H7 (cell line): ENCODE measurements at regions not wholly inside any gene's neighbourhood (a gene's known extent, or its start where the extent isn't known, plus 50 kb on each side); places are given as distances from the start of the nearest gene placed in this dataset.
"Not testable (repeated sequence)": the region's sequence is repeated elsewhere in the genome, so short reads cannot be mapped to it uniquely, and the experiment has no call there.

ENCODE experiments used
- DNase-seq: peaks from one replicate; pipeline ENCODE4 v3.0.0; 2012
- H3K27me3 ChIP-seq: 2 replicates; pipeline ENCODE4 v1.6.0; 2011; ENCODE audit warnings: mild to moderate bottlenecking, low read length; ENCODE audit not compliant: control insufficient read depth, insufficient read depth
- H3K36me3 ChIP-seq: replicated peaks from 2 replicates; pipeline ENCODE4 v1.5.1; 2011; ENCODE audit warnings: low read length; ENCODE audit not compliant: control insufficient read depth, insufficient read depth
- H3K4me3 ChIP-seq: 2 replicates; pipeline ENCODE4 v1.5.1; 2011; ENCODE audit warnings: low read depth, mild to moderate bottlenecking, control low read depth, low read length, moderate library complexity; ENCODE audit not compliant: insufficient read depth

DNA sequence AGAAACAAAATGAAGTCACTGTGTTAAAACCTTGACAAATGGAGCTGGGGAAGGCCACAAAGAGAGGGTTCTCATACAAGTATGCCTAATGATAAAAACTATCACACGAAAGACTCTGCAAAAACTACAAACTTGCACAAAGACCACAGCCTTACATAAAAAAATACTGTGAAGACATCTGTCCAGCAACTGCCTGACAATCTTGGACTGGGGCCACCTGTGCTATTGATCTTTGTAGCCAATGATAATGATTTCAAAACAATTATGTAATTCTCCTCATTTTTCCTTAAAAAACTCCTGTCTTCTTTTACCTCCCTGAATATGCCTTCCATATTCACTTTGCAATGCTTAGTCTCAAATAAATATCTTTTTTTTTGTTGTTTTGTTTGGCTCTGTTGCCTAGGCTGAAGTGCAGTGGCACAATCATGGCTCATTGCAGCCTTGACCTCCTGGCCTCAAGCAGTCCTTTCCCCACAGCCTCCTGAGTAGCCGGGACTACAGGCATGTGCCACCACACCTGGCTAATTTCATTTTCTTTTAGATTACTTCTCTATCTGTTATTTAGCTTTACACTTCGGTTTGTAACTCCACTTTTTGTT is 79.4 kb upstream of the RHOU start:
- peaks cover 7% of the 10 kb centered on the region for H3K27me3 ChIP-seq
- no peak for DNase-seq

DNA sequence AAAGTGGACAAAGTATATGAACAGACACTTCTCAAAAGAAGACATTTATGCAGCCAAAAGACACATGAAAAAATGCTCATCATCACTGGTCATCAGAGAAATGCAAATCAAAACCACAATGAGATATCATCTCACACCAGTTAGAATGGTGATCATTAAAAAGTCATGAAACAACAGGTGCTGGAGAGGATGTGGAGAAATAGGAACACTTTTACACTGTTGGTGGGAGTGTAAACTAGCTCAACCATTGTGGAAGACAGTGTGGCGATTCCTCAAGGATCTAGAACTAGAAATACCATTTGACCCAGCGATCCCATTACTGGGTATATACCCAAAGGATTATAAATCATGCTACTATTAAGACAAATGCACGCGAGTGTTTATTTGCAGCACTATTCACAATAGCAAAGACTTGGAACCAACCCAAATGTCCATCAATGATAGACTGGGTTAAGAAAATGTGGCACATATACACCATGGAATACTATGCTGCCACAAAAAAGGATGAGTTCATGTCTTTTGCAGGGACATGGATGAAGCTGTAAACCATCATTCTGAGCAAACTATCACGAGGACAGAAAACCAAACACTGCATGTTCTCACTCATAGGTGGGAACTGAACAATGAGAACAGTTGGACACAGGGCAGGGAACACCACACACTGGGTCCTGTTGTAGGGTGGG is 73.1 kb upstream of the RHOU start:
- H3K36me3 ChIP-seq, DNase-seq, H3K27me3 ChIP-seq, H3K4me3 ChIP-seq: not testable (repeated sequence)

More for the DNA sequence above, 79.4 kb upstream of the RHOU start:
- no peak overlapping the region for H3K4me3 ChIP-seq
- no peaks in the 10 kb centered on the region for H3K36me3 ChIP-seq

DNA sequence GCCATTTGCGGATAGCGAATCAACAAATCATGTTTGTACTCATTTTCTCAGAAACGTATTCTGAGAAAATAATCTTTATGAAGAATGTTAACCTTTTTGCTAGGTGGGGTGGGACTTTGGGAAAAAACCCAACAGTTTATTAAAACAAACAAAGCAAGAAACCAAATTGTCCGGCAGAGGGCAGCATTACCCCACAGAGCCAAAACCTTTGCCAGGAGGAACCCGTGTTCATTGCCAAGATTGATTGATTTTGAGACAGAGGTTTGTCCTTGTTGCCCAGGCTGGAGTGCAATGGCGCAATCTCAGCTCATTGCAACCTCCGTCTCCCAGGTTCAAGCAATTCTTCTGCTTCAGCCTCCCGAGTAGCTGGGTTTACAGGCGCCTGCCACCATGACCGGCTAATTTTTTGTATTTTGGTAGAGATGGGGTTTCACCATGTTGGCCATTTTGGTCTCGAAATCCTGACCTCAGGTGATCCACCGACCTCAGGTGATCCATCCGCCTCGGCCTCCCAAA is 70.8 kb upstream of the RHOU start:
- no peak overlapping the region for H3K4me3 ChIP-seq
- peak; percentile 78 for DNase-seq
- H3K27me3 ChIP-seq, result no peaks in the 10 kb centered on the region
- no peaks in the 10 kb centered on the region for H3K36me3 ChIP-seq

DNA sequence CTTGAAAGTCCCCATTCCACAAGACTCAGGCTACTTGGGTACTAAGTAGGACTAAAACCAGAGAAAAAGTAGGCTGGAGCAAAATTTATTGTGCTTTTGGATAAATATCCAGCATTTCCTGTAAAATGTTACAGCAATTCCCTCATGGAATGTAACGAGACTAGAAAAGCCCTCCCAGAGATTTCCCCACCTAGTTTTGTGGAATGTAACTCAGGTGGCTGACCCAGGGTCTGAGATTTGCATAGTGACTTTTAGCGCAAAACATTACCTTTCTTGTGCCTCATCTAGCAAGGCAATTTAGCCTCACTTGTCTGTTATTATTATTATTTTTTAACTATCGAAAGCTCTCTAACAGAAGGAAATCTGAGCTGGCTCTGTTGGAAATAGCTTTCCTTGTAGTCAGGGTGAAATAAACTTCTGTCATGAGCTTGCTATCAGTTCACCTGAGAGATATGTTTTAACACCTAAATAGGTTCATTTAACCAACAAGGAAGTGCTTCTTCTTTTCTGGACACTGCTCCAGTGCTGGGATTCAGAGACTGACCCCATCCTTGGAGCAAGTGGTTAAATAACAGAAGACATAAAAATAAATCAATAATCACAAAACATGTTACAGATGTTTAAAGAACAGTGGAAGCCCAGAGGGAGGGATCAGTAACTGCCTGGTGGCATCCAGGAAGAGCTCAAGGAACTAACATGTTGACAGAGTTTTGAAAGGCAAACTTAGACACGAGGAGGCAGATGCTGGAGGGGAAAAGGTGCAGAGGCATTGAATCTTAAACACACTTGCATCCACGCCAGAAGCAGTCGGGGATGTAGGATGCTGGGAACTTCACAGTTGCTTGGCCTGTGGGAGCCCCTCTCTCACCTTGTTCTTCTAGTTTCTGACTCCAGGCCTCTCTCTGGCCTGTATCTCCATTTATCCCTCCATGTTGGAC is 68.3 kb upstream of the RHOU start:
- H3K4me3 ChIP-seq, result no peak overlapping the region
- H3K27me3 ChIP-seq, result no peaks in the 10 kb centered on the region
- no peak for DNase-seq
- H3K36me3 ChIP-seq, result no peaks in the 10 kb centered on the region

DNA sequence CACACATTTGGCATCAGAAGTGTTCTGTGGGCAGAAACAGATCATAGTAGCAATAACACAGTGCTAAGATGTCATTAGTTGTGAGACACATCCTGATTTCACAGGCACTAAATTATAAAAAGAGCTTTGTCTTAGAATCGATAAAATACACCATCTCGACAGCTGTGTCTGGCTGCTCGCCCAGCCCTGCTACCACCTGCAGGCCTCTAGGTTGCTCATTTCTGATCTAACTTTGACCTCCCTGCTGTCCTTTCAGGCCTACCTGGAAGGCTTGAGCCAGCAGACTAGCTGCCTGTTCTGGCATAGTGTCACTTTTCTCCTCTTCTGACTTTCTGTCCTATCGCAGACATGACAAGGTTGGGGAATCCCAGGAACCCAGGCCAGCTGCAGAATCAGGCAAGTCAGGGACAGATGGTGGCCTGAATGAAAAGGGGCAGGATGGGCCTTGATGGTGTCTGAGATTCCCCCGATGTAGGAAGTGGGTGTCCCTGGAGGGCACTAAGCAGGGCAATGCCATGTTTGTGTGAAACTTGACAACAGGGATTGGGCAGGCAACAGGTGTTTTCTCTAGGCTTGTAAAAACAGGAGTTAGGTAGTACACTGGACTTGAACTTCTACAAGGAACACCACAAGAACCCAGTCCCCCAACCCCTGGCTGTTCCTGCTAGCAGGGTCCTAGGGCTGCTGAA is 66.6 kb upstream of the RHOU start:
- H3K4me3 ChIP-seq, result no peak overlapping the region
- no peak for DNase-seq
- H3K36me3 ChIP-seq, result no peaks in the 10 kb centered on the region
- no peaks in the 10 kb centered on the region for H3K27me3 ChIP-seq

DNA sequence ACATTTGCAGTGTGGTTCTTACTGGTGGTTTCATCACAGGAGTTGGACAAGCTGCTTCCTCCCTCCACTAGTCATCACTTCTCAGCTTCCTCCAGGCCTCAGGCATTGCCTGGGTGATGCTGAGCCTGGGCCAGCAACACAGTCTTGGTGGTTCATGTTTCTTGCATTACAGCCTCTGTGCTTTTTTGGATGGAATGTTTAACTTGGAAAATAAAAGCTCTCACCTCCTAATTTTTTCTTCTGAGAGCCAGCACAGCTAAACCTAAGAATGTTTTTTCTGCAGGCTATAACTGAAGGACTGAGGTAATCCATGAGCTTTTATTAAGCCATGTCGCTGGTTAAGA is 66.1 kb upstream of the RHOU start:
- DNase-seq, result no peak
- Histone ChIP-seq H3K36me3 (no peaks in the 10 kb centered on the region), H3K27me3 (no peaks in the 10 kb centered on the region), H3K4me3 (no peak overlapping the region)

DNA sequence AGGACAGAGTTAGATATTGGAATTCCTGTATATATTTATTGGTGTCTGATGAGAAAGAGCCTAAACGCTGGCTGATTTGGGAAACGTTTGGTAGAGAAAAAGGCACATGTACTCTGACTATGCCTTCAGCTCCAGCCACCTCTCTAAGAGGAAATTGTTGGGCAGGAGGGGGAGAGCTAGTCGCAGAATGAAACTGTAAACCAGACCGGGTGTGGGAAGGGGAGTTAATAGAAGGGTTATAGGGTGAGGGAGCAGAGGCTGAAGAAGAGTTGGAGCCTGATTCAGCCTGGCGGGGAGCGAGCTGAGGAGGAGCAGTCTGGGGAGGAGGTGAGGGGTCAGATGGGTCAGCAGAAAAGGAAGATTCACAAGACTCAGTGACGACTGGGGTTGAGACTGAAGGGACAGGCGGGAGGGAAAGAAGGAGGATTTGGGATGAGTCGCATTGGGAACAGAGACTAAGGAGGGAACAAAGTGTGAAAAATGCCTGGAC is 54.2 kb upstream of the RHOU start:
- DNase-seq, H3K4me3 ChIP-seq, H3K36me3 ChIP-seq, H3K27me3 ChIP-seq: not testable (repeated sequence)

DNA sequence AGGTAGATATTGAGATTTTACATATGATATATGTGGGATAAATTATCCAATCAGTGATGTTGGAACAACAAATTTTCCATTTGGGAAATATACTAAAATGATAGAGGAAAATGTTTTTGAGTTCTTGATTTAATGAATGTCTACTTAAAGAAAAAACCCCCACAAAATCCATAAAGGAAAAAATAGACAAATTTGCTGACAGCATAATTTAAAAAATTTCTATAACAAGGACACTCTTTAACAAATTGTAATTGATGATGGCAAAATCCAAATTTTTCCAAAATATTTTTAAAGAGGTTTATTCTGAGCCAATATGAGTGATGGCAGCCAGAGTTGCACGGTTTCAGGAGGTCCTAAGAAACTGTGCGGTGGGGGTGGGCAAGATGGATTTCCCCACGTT is 51.9 kb upstream of the RHOU start:
- H3K27me3 ChIP-seq, result no peaks in the 10 kb centered on the region; the same call in 1 of the 2 replicates

DNA sequence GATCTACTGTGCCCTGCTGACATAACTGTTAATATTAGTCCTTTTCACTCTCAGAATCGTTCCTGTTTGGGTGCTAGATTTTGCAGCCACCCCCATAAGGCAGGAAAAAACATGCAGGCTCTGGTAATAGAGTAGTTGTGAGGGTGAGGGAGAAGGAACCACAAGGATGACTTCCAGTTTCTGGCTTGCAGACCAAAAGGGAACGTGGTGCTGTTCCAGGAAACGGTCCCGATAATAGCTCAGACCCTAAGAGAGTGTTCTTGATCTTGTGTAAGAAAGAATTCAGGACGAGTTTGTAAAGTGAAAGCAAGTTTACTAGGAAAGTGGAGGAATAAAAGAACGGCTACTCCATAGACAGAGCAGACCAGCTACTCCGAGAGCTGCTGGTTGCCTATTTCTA is 50.7 kb upstream of the RHOU start:
- Histone ChIP-seq H3K36me3 (no peaks in the 10 kb centered on the region; the same call in 1 of the 2 replicates), H3K4me3 (no peak overlapping the region), H3K27me3 (peaks cover 2% of the 10 kb centered on the region; the same call in 1 of the 2 replicates)
- DNase-seq, result no peak

More for the DNA sequence above, 51.9 kb upstream of the RHOU start:
- Histone ChIP-seq H3K36me3 (no peaks in the 10 kb centered on the region; the same call in 1 of the 2 replicates), H3K4me3 (no peak overlapping the region)
- no peak for DNase-seq

DNA sequence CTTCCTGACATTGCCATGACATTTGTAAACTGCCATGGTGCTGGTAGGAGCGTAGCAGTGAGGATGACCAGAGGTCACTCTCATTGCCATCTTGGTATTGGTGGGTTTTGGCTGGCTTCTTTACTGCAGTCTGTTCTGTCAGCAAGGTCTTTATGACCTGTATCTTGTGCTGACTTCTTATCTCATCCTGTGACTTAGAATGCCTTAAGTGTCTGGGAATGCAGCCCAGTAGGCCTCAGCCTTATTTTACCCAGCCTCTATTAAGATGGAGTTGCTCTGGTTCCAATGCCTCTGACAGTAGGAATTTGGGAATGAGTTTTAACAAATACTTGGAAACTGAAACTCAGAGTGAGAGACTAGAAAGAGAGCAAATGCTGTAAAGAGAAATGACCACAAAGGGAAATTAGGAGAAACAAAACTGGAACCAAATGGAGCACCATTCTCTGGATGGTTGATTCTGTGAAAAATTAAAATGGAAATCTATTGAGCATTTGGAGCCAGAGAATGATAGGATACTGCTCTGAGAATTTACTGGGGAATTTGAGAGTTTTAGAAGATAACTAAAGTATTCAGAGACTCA is 50.1 kb upstream of the RHOU start:
- Histone ChIP-seq H3K36me3 (no peaks in the 10 kb centered on the region; the same call in 1 of the 2 replicates), H3K4me3 (no peak overlapping the region), H3K27me3 (peaks cover 2% of the 10 kb centered on the region; the same call in 1 of the 2 replicates)
- no peak for DNase-seq
